Activated CD8-positive, alpha-beta memory T cell treated with anti-CD3 and anti-CD28 coated beads, Interleukin-2, amount 50 U/mL, for 4 hours (primary cell): ENCODE measurements at regions not wholly inside any gene's neighbourhood (a gene's known extent, or its start where the extent isn't known, plus 50 kb on each side); places are given as distances from the start of the nearest gene placed in this dataset.

Experiments used
- DNase-seq: peaks from one replicate; pipeline ENCODE4 v3.0.0-alpha.2; 2020

DNA sequence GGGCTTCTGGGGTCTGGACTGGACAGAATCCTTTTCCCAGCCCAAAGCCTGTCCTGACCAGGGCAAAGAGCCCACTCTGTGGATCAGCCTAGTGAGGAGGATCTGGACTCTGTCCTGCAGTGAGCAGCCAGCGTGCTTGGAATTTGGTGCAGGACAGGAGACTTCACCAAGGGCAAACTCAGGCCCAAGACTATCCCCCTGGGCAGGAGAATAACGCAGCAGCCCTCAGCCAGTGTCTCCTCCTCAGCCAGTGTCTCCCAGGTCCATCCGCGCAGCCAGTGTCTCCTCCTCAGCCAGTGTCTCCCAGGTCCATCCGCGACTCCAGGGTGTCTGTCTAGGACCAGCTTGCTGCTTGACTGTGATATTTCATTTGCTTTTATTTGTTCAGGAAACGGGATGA, 1334.0 kb downstream of the TBC1D22A start:
- DNase-seq = no peak

DNA sequence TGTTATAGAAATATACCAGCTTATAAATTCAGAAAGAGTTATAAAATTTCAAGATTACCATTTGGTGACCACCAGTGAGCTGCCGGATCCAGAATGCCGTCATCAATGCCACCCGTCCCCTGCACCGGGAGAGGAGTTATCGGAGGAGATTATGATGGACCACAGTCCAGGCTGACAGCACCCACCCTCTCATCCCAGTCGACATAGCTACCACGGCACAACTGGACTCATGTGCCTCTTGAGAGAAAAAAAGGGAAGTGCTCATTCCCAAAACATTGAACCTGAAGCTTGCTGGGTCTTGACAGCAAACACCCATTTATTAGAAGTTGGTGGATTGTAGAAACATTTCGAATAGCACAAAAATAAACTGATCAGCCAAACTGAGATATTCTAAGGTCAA, 1331.5 kb downstream of the TBC1D22A start:
- DNase-seq = no peak

DNA sequence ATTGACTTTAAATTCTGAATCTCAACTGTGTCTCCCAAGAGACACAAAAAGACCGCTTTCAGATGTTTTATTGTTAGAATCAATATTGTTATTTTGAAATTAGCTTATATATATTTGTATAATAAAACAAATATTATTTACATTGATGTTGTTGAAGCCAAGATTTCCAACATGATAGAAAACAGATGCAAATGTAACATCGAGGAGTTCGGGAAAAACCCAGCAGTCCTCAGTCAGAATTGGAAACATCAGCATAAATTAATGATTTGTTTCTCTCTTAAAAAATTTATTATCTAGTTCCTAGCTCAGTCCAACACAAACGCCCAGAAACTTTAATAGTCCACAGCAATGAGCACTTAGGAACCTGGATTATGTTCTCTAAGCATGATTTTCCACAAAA, 1330.4 kb downstream of the TBC1D22A start:
- DNase-seq = no peak

DNA sequence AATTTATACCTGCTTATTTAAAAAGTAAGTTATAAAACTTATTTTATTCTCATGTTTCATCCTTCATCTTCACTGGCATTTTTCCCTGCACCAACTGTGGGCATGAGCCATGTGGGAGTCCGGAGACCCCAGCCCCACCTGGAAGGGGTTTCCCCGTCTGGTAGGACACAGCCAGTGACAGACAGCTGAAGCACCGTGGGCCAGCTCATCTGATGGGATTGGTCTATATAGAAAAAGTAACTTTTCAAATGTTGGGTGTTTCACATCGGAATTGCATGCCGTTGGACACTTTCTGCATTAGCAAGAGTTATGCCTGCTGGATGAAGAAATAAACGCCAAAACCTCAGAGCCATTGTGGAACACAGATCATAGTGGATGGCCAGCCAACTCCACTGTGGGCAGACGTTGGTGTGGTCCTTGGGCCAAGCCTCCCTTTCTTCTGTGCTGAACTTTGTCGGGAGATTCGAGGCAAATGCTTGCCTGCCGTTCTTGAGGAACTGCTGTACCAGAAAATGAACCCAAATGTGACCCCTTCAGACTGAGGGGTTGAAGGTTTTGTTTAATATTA, 1329.3 kb downstream of the TBC1D22A start:
- DNase-seq = no peak

DNA sequence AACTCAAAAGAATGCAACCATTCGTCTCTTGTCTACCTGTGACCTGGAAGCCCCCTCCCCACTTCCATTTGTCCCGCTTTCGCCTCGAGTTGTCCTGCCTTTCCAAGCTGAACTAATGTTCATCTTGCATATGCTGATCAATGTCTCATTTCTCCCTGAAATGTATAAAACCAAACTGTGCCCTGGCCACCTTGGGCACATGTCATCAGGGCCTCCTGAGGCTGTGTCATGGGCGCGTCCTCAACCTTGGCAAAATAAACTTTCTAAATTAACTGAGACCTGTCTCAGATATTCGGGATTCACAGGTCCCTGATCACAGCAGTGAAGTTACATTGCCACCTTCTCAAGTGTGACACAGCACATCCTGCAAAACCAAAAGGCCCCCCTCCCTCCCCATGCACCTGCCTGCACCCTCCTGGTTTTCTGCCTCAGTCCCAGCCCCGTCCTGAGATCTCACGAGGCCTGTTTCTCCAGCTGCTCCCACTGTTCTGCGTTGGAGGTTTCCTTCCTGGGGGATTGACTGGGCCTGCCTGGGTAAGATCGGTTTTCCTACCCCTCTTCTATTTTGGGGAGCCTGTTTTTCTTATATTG, 1328.7 kb downstream of the TBC1D22A start:
- no peak for DNase-seq

DNA sequence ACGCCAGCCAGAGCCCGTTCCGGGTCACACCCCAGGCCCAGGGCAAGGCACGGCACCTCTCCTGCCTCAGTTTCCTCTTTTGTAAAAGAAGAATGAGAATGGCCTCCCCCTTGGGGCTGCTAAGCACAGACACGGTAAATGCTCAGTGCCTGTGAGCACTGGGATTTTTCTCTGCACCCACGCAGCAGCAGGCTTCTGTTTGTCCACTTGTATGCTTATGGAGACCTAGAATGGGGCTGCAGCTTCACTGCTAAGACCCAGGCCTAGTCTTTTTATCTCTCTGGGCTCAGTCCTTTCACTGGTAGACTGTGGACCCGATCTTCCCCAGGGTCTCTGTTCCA, 1327.9 kb downstream of the TBC1D22A start:
- DNase-seq = no peak

DNA sequence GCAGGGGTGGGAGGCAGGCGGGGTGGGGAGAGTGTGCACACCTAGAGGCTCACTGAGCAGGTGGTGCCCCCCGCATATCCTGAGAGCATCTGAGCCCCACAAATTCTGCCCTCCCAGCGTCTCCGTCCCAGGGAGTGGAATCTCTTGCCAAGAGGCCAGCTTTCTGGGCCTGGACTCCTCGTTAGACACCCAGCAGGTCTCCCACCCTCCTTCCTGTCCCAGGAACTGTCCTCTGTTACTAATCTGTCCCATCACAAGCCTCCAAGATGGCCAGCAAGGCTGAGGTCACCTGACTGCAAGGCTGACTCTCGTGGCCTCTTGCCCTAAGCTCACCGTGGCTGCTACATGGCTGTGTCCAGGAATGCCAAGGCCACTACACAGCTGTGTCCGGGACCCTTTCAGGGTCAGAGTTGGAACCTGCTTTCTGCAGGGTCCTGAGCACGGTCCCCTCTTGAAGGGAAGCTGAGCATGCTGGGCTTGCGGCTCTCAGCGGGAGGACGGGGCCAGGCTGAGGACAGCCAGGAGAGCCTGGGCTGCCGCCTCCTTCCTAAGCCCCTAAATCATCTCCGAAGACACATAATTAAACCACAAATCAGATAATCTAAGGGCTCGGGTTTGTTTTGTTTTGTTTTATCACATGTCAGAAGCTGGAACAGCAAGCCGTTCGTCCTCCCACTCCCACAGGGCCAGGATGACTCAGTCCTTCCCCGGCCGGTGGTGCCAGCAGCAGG, 1327.3 kb downstream of the TBC1D22A start:
- DNase-seq = no peak

DNA sequence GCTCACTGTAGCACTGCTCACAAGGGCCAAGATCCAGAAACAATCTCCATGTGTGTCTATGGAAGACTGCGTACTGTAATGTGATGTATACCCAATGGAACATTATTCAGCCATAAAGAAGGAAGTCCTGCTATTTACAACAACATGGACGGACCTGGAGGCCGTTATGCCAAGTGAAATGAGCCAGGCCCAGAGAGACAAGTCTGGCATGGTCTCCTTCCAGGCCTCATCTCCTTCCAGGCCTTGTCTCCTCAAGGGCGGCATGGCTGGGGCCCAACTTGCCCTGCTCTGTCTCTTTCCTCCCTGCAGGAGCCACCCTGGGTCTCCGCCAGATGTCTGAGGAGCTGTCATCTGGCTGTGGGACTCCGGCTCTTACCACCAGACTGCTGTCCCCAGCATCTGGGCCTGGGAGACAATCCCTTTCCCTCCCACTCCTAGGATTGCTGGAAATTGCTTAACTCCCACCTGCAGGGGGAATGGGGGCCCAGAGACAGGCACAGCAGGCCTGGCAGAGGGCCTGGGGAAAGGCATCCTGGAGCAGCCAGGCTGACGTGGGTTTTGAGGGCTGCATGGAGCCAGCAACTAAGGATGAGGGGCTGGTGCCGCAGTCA, 1326.6 kb downstream of the TBC1D22A start:
- DNase-seq = no peak

DNA sequence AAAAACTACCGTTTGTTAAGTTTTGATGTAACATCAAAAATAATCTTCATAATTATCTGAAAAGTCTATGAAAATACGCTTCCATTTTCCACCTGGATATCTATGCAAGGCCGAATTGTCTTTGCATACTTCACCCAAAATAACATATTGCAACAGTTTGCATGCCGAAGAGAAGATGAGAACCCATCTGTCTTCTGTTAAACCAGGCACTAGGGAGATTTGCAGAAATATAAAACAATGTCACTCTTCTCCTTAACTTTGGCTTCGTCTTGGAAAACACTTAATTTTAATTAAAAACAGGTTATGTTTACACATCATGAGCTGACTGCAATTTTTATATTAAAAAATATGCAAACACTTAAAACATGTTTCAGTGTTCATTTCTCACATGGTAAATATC, 1325.8 kb downstream of the TBC1D22A start:
- DNase-seq = no peak

DNA sequence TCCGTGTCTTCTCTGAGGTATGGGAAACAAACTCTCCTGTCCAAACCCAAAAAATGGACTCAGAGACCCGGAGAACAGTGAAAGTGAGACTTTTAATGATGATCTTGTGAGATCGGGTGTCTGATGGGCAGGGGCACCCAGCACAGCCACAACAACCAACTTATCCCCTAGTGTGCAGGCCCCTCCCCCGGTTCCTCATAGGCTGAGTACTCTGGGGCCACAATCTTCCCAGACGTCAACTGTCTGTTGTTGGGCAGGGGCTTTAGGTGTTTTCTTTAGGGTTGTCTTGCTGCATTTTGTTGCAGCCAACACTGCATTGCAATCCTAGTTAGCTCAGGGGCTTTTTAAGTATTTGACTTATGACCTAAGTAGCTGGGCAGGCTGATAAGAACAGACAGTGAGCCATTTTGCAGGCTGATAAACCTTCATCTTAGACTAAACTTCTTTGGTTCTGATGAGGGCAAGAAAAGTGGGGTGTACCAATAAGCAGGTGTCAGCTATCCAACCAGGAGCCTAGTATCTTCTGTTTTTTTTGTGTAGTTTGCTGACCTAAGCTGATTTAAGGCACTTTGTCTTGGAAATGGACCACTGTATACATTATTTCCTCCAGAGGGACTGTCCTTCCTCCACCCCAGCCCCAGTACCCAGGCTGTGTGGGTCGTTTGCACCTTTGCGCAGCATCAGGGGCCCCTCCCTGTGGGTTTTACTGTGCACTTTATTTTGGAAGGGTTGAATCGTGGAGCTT, 1323.6 kb downstream of the TBC1D22A start:
- no peak for DNase-seq

DNA sequence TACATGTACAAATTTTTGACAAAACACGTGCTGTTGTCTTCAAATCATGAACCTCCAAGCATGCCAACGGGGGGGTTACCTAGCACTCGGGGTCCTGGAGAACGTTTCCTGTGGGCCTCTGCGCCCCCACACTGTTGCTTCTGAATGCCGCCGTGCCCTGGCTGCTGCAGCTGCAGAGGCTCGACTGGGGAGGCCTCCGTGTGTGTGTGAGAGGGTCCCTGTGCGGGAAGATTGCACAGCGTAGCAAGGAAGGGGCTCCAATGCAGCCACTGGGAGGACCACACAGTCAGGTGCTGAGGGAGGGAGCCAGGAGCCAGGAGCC, 1322.2 kb downstream of the TBC1D22A start:
- no peak for DNase-seq

DNA sequence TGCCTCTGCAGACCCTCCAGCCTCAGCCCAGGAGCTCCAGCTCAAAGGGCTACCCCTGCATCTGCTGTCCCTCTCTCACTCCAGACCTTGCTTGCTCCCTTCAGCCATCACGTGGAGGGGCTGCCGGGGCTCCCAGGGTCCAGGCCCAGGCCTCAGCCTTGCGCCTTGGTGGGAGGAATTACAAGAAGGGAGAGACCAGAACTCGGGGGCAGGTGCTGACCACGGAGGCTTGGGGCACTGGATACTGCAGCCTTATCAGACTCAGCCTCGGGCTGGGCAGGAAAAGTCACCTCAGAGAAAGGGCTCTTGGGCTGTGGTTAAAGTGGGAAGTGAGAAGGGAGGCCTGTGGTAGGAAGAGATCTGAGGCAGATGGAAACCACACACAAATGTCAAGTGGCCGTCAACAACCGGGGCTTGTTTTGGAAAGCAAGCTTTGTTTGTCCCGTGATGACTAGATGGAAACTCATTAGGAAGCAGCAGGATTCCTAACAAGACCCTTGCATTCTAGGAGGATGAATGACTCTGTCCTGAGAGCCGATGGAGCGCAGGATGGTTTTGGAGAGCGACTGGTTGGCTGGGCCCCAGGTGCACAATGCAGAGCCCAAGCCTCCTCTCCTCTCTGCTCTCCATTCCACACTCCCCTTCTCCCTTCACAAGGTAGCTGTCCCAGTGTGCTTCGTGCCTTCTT, 1321.7 kb downstream of the TBC1D22A start:
- DNase-seq = no peak

DNA sequence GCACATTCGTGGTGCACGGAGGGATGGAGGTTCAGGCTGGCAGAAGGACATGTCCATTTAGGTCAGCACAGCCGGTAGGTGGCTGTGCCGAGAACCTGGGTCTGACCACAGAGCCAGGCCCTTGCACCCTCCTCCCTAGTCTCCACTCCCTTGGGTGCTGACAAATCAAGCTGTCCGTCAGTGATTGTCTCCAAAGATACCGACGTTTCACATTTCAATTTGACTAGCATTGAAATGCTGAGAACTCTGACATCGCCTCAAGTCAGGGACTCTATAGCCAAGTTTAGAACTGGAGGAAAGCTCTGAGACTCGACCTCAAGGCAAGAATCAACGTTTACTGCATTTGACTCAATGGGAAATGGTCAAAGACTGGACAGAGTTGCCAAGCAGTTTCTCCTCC, 1321.1 kb downstream of the TBC1D22A start:
- no peak for DNase-seq

DNA sequence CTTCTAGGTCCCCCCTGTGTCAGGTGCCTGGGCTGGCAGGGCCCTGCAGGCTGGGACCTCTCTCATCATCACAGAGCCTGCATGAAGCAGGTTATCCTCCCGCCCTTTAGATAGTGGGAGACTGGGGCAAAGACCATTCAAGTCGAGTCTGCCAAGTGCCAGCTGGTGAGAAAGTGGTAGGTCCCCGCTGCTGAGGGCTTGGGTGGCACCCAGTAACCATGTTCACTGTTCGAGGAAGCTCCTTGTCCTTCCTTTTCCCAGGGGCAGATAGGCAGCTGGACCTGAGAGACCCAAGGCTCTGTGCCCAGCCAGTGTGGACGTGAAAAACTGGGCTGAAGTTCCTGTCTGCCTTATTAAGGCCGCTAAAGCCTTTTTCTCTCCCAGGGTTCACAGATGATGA, 1319.8 kb downstream of the TBC1D22A start:
- DNase-seq = no peak

DNA sequence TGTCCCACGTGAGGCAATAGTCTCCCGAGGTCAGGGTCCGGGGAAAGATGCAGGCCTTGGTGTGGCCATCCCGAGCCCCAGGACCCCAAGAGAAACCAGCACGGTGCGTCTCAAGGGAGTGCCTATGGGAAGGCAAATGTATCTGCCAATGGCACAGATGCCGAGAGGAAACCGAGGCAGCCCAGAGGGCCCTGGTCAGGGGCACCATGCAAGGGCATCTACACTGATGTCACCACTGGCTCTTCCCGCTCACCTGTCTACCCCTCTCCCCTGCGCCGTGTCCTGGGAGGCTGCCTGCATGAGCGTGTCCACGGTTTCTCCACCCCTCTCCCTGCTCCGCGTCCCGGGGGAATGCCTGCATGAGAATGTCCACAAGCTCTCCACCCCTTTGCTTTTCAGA, 1318.8 kb downstream of the TBC1D22A start:
- no peak for DNase-seq

DNA sequence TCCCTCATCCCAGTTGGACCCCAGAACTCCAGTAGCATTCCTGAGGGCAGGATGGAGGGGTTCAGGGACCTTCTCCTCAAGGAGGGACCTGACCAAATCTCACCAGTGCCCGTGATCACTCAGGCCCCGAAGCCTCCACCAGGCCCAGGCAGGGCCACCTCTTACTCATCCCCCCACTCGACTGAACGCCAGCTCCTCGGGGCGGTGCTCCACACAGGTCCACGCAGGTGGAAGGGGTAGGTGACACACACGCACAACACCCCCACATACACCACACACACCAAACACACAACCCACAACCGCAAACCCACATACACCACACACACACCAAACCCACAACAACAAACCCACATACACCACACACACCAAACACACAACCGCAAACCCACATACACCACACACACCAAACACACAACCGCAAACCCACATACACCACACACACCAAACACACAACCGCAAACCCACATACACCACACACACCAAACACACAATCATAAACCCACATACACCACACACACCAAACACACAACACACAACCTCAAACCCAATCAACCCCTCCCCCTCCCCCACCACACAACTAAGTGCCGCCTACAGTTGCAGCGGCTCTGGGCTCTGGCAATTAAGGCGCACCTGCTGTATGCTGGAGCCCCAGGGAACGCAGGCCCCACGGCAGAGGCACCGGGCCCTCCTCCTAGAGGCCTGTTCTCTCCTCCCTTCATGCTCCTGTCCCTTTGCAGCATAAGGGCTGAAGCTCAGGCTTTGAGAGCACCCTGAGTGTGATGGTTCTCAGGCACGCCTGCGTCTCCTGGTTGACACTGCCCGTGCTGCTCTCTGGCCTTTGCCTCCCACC, 1318.1 kb downstream of the TBC1D22A start:
- no peak for DNase-seq

DNA sequence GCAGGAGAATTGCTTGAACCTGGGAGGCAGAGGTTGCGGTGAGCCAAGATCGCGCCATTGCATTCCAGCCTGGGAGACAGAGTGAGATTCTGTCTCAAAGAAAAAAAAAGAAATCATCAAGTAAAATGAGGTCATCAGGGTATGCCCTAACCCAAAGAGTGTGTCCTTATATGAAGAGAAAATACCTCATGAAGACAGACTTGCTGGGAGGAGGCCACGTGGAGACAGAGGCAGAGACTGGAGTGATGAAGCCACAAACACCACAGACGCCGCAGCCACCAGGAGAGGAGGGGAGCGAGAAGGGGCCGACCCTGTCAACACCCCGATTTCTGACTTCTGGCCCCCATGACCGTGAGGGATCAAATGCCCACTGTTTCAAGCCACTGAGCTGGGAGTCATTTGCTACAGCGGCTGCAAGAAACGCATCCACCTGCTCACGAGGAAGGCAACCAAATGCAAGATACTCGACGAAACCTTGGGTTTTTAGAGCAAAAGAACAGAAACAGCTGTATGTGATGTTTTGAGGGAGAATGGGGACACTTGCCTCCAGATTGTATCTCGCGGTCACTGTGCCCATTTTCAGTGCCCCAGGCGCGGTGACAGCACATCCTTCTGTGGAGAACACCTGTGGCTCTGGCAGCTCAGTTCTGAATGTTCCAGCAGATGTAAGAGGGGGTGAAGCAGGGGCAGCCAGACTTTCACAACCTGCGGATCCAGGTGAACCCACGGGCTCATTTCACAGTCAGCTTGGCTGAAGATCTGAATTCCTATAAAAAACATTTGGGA, 1317.2 kb downstream of the TBC1D22A start:
- no peak for DNase-seq

DNA sequence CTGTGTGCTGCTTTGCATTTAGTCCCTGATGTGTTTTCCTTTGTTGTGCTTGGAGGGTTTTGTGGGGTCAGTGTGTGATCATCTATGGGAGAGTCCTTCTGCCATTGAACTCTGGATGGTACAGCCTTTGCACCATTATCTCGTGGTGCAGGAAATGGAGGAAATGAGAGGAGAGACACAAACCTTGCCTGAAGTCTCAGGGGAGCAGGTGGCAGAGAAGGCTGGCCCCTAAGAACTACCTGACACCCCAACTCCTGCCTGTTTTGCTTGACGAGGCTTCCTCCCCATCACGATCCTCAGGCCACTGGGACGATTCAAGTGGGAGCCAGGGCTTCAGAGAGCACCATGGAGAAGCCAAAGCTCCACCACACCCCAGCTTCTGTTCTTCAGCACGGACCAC, 1316.4 kb downstream of the TBC1D22A start:
- no peak for DNase-seq

DNA sequence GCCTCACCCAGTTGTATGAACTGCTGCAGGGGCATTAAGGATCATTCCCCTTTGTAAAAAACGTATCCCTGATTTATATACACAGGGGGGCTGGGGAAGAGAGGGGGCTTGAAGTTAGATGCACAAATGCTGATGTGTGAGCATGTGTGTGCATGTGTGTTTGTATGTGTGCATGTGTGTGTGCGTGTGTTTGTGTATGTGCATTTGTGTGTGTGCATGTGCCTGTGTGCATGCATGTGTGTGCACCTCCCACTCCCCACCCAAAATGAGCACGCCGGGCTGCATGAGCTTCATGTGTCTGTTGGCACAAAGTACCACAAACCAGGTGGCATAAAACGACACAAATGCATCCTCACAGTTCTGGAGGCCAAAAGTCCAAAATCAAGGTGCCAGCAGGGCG, 1315.2 kb downstream of the TBC1D22A start:
- DNase-seq = no peak

DNA sequence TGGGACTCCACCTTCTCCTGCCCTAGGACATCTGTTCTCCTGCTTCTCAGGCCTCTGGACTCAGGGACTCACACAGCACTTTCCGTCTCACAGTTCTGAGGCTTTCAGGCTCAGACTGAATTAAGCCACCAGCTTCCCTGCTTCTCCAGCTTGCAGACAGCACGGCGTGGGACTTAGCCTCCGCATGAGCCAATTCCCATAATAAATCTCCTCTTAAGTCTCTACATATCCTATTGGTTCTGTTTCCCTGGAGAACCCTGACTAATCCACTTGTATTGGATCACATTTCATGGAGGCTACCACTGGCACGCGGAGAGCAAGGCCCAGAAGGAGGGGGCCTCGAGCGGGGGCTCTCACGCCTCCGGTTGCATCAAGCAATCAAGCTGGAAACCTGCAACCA, 1313.6 kb downstream of the TBC1D22A start:
- DNase-seq = no peak

DNA sequence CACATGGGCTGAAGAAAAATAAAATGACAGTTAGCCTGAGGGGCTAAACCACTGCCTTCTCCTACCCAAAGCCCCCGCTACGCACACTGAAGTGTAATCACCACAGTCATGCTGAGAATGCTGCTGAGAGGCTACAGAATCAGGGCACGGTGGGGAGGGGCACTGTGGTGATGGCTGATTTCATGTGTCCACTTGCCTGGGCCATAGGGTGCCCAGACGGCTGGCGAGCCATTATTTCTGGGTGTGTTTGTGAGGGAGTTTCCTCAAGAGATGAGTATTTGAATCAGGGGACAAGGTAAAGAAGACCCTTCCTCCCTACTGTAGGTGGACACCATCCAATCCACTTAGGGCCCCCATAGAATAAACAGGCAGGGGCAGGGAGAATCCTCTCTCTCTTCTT, 1313.2 kb downstream of the TBC1D22A start:
- DNase-seq = no peak
